Body of pancreas (tissue), 4 donors: ENCODE measurements at regions not wholly inside any gene's neighbourhood (a gene's known extent, or its start where the extent isn't known, plus 50 kb on each side); places are given as distances from the start of the nearest gene placed in this dataset.

Source experiments
- ATAC-seq: fragments of 150-250 bp; one replicate; pipeline ENCODE4 v1.9.1; 2016
- DNase-seq, 4 donors: peaks; one replicate each; pipeline ENCODE4 v3.0.0-alpha.2; 2019
- H3K27ac ChIP-seq, 4 donors: fragments of 200-600 bp; sonication (generic); 1 replicate in 3 of 4; 2 replicates in 1 of 4; pipeline versions ENCODE4 v1.5.1 to v1.6.1; 2016 to 2019; ENCODE audit warnings: mild to moderate bottlenecking in 1 of 4, mixed read lengths in 1 of 4, moderate library complexity in 1 of 4
- H3K27me3 ChIP-seq, 2 donors: fragments of 200-600 bp; sonication (generic); one replicate each; pipeline ENCODE4 v1.6.0; 2016; ENCODE audit warnings: mild to moderate bottlenecking in 1 of 2
- H3K36me3 ChIP-seq, 2 donors: fragments of 200-600 bp; sonication (generic); replicated peaks in 1 of 2; 2 replicates each; pipeline ENCODE4 v1.5.1; 2016; ENCODE audit warnings: low read depth in 2 of 2; ENCODE audit not compliant: insufficient read depth in 1 of 2
- H3K4me1 ChIP-seq: fragments of 200-600 bp; sonication (generic); one replicate; pipeline ENCODE4 v1.6.0; 2016
- H3K4me3 ChIP-seq, 2 donors: fragments of 200-600 bp; sonication (generic); 1 replicate in 1 of 2; 2 replicates in 1 of 2; pipeline ENCODE4 v1.5.1; 2016 to 2019
- H3K9me3 ChIP-seq, 3 donors: fragments of 200-600 bp; sonication (generic); 1 replicate in 2 of 3; 2 replicates in 1 of 3; pipeline ENCODE4 v1.5.1; 2016
- CTCF ChIP-seq, 7 experiments: fragments of 450-650 bp in 4 of 7; fragments of 200-600 bp in 3 of 7; sonication (generic) in 3 of 7; IDR thresholded peaks; one replicate each; pipeline ENCODE4 v1.5.1; 2016 to 2019; ENCODE audit warnings: antibody characterized with exemption in 7 of 7
- POLR2A ChIP-seq, 3 donors: fragments of 450-650 bp; IDR thresholded peaks; one replicate each; pipeline ENCODE4 v1.6.1; 2016; ENCODE audit warnings: antibody characterized with exemption in 3 of 3, mild to moderate bottlenecking in 2 of 3
- WGBS, 2 donors: methylation state at CpG; one replicate each; pipeline ENCODE4 v1.1.5; 2017; 5-methylcytosine and 5-hydroxymethylcytosine counted together
- intact Hi-C: fragments of 100-400 bp; cut with DNase I; formaldehyde crosslinking; loops from one replicate; pipeline ENCODE4 v1.15.1; 2023

GRCh38 chr9:107816561-107817021 lies 327.0 kb upstream of the KLF4 start:
- peaks cover 0 to 3% of the 10 kb centered on the region in 2 donors for H3K27me3 ChIP-seq
- H3K27ac ChIP-seq: no peak overlapping the region
- H3K36me3 ChIP-seq: no peaks in the 10 kb centered on the region
- DNase-seq (peak in 1 of 4 donors; percentile 5), ATAC-seq (peak; percentile 24)
- H3K4me3 ChIP-seq: no peak overlapping the region
- peaks cover 4% of the 10 kb centered on the region for H3K4me1 ChIP-seq
- TF ChIP-seq POLR2A (IDR thresholded peaks at IDR 0.05) (no peak), CTCF (IDR thresholded peaks at IDR 0.05) (no peak)
- WGBS, 2 donors: 21 to 22% methylated on average over 2 of the region's 2 CpGs
- H3K9me3 ChIP-seq: no peaks in the 10 kb centered on the region
- intact Hi-C loops: no loop called here

GRCh38 chr9:107815782-107816560 lies 326.4 kb upstream of the KLF4 start:
- WGBS, 2 donors: 55 to 68% methylated on average over 6 of the region's 6 CpGs
- Histone ChIP-seq H3K27ac (no peak overlapping the region), H3K4me1 (peaks cover 4% of the 10 kb centered on the region), H3K27me3 (peaks cover 0 to 3% of the 10 kb centered on the region in 2 donors), H3K4me3 (no peak overlapping the region), H3K9me3 (no peaks in the 10 kb centered on the region), H3K36me3 (no peaks in the 10 kb centered on the region)
- no peak for ATAC-seq
- intact Hi-C loops: no loop called here
- no peak for DNase-seq
- TF ChIP-seq CTCF (IDR thresholded peaks at IDR 0.05): no peak
- no peak for TF ChIP-seq POLR2A (IDR thresholded peaks at IDR 0.05)

GRCh38 chr9:107813287-107813686 lies 323.7 kb upstream of the KLF4 start:
- intact Hi-C loops: no loop called here
- peaks cover 4% of the 10 kb centered on the region for H3K4me1 ChIP-seq
- no peak overlapping the region for H3K4me3 ChIP-seq

GRCh38 chr9:107810461-107810961 lies 320.9 kb upstream of the KLF4 start:
- H3K4me1 ChIP-seq: no peaks in the 10 kb centered on the region
- 55 to 71% methylated on average over 6 of the region's 6 CpGs for WGBS, 2 donors
- no peaks in the 10 kb centered on the region for H3K36me3 ChIP-seq
- no peaks in the 10 kb centered on the region for H3K27me3 ChIP-seq
- H3K27ac ChIP-seq: no peak overlapping the region
- TF ChIP-seq POLR2A (IDR thresholded peaks at IDR 0.05): no peak
- no peak for TF ChIP-seq CTCF (IDR thresholded peaks at IDR 0.05)
- H3K9me3 ChIP-seq: no peaks in the 10 kb centered on the region
- H3K4me3 ChIP-seq: no peak overlapping the region
- intact Hi-C loops: no loop called here
- DNase-seq (peak in 1 of 4 donors; percentile 3), ATAC-seq (no peak)

More at GRCh38 chr9:107813287-107813686, 323.7 kb upstream of the KLF4 start:
- no peak overlapping the region for H3K27ac ChIP-seq
- H3K27me3 ChIP-seq: no peaks in the 10 kb centered on the region
- no peaks in the 10 kb centered on the region for H3K9me3 ChIP-seq
- ATAC-seq: no peak
- no peaks in the 10 kb centered on the region for H3K36me3 ChIP-seq
- DNase-seq: no peak
- WGBS, 2 donors: 89 to 91% methylated on average over 6 of the region's 6 CpGs
- TF ChIP-seq CTCF (IDR thresholded peaks at IDR 0.05): no peak
